Peyer's patch (tissue), 4 donors: ENCODE measurements at regions not wholly inside any gene's neighbourhood (a gene's known extent, or its start where the extent isn't known, plus 50 kb on each side); places are given as distances from the start of the nearest gene placed in this dataset.
"Not testable (repeated sequence)": the region's sequence is repeated elsewhere in the genome, so short reads cannot be mapped to it uniquely, and the experiment has no call there.

Experiments
- DNase-seq, 3 donors: peaks; one replicate each; pipeline ENCODE4 v3.0.0-alpha.2; 2017 to 2019
- H3K27ac ChIP-seq, 4 donors: fragments of 200-600 bp; sonication (generic); one replicate each; pipeline ENCODE4 v1.5.1; 2016 to 2019
- H3K27me3 ChIP-seq, 2 donors: fragments of 200-600 bp; sonication (generic); one replicate each; pipeline ENCODE4 v1.5.1; 2019
- H3K36me3 ChIP-seq, 3 donors: fragments of 200-600 bp; sonication (generic); one replicate each; pipeline ENCODE4 v1.5.1; 2016 to 2019
- H3K4me1 ChIP-seq, 4 donors: fragments of 200-600 bp; sonication (generic); one replicate each; pipeline ENCODE4 v1.5.1; 2016 to 2019
- H3K4me3 ChIP-seq, 4 donors: fragments of 200-600 bp; sonication (generic); 1 replicate in 3 of 4; 2 replicates in 1 of 4; pipeline ENCODE4 v1.5.1; 2016 to 2019; ENCODE audit warnings: mild to moderate bottlenecking in 1 of 4
- H3K9me3 ChIP-seq, 4 donors: fragments of 200-600 bp; sonication (generic); one replicate each; pipeline ENCODE4 v1.5.1; 2016 to 2019; ENCODE audit warnings: mild to moderate bottlenecking in 1 of 4
- POLR2A ChIP-seq, 2 donors: fragments of 450-650 bp; IDR thresholded peaks; one replicate each; pipeline ENCODE4 v1.5.1; 2017; ENCODE audit warnings: antibody characterized with exemption in 2 of 2, mild to moderate bottlenecking in 2 of 2, moderate library complexity in 2 of 2
- TF ChIP-seq, protein P1 (sequence below), 6 experiments: fragments of 450-650 bp in 4 of 6; fragments of 200-600 bp in 2 of 6; sonication (generic) in 1 of 6; IDR thresholded peaks; one replicate each; pipeline ENCODE4 v1.5.1; 2017 to 2019; ENCODE audit warnings: antibody characterized with exemption in 6 of 6, mild to moderate bottlenecking in 3 of 6, moderate library complexity in 1 of 6

- H3K4me1 ChIP-seq, result no peaks in the 10 kb centered on the region
- DNase-seq, result no peak
- H3K27ac ChIP-seq, result no peak overlapping the region
- no peak overlapping the region for H3K4me3 ChIP-seq
- H3K9me3 ChIP-seq, result no peaks in the 10 kb centered on the region
- H3K27me3 ChIP-seq, result no peaks in the 10 kb centered on the region
- H3K36me3 ChIP-seq, result no peaks in the 10 kb centered on the region
- TF ChIP-seq POLR2A (IDR thresholded peaks at IDR 0.05), result no peak
- TF ChIP-seq, protein P1, sequence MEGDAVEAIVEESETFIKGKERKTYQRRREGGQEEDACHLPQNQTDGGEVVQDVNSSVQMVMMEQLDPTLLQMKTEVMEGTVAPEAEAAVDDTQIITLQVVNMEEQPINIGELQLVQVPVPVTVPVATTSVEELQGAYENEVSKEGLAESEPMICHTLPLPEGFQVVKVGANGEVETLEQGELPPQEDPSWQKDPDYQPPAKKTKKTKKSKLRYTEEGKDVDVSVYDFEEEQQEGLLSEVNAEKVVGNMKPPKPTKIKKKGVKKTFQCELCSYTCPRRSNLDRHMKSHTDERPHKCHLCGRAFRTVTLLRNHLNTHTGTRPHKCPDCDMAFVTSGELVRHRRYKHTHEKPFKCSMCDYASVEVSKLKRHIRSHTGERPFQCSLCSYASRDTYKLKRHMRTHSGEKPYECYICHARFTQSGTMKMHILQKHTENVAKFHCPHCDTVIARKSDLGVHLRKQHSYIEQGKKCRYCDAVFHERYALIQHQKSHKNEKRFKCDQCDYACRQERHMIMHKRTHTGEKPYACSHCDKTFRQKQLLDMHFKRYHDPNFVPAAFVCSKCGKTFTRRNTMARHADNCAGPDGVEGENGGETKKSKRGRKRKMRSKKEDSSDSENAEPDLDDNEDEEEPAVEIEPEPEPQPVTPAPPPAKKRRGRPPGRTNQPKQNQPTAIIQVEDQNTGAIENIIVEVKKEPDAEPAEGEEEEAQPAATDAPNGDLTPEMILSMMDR (IDR thresholded peaks at IDR 0.05), result no peak
Observed at GRCh38 chr9:2384741-2385140, 236.8 kb upstream of the VLDLR start.

DNA sequence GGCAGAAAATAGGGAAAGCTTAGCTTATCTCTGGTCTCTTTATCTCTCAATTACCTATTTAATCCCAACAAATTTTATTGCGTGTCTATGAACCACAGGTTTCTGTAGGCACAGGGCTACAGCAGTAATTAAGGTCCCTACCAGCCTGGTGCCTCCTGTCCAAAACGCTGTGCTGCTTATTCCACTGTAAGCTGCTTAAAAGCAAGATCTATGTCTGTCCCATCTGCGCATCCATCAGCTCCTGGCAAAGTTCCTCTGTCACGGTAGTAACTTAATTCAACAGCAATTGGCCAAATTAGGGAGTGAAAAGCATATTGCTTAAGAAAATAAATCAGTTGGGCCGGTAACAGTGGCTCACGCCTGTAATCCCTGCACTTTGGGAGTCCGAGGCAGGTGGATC is 235.8 kb upstream of the VLDLR start:
- H3K4me1 ChIP-seq, result no peaks in the 10 kb centered on the region
- H3K4me3 ChIP-seq, result no peak overlapping the region
- DNase-seq, result no peak
- no peak overlapping the region for H3K27ac ChIP-seq
- TF ChIP-seq, protein P1 (IDR thresholded peaks at IDR 0.05), result no peak
- no peak for TF ChIP-seq POLR2A (IDR thresholded peaks at IDR 0.05)
- no peaks in the 10 kb centered on the region for H3K36me3 ChIP-seq
- H3K27me3 ChIP-seq, result no peaks in the 10 kb centered on the region
- no peaks in the 10 kb centered on the region for H3K9me3 ChIP-seq

- no peak for DNase-seq
- Histone ChIP-seq H3K36me3 (no peaks in the 10 kb centered on the region), H3K27ac (no peak overlapping the region), H3K4me1 (no peaks in the 10 kb centered on the region), H3K27me3 (no peaks in the 10 kb centered on the region), H3K9me3 (no peaks in the 10 kb centered on the region), H3K4me3 (no peak overlapping the region)
- TF ChIP-seq, protein P1 (IDR thresholded peaks at IDR 0.05), result no peak
- no peak for TF ChIP-seq POLR2A (IDR thresholded peaks at IDR 0.05)
Observed at GRCh38 chr9:2386566-2386965, 235.0 kb upstream of the VLDLR start.

GRCh38 chr9:2387166-2387565 is 234.4 kb upstream of the VLDLR start:
- H3K27ac ChIP-seq, result no peak overlapping the region
- no peaks in the 10 kb centered on the region for H3K9me3 ChIP-seq
- H3K4me3 ChIP-seq, result no peak overlapping the region
- no peaks in the 10 kb centered on the region for H3K4me1 ChIP-seq
- no peak for DNase-seq
- no peaks in the 10 kb centered on the region for H3K27me3 ChIP-seq
- H3K36me3 ChIP-seq, result no peaks in the 10 kb centered on the region
- TF ChIP-seq, protein P1 (IDR thresholded peaks at IDR 0.05), result no peak
- no peak for TF ChIP-seq POLR2A (IDR thresholded peaks at IDR 0.05)

- no peak for DNase-seq
Observed at GRCh38 chr9:2389404-2389803, 232.2 kb upstream of the VLDLR start.

GRCh38 chr9:2390028-2390427 is 231.6 kb upstream of the VLDLR start:
- no peak for DNase-seq
- H3K27ac ChIP-seq, result no peak overlapping the region
- H3K27me3 ChIP-seq, result no peaks in the 10 kb centered on the region
- H3K4me3 ChIP-seq, result no peak overlapping the region
- no peaks in the 10 kb centered on the region for H3K9me3 ChIP-seq
- no peak for TF ChIP-seq POLR2A (IDR thresholded peaks at IDR 0.05)
- TF ChIP-seq, protein P1 (IDR thresholded peaks at IDR 0.05), result no peak
- no peaks in the 10 kb centered on the region for H3K36me3 ChIP-seq
- H3K4me1 ChIP-seq, result no peaks in the 10 kb centered on the region

More at GRCh38 chr9:2389404-2389803, 232.2 kb upstream of the VLDLR start:
- Histone ChIP-seq H3K4me1 (no peaks in the 10 kb centered on the region), H3K36me3 (no peaks in the 10 kb centered on the region), H3K27ac (no peak overlapping the region), H3K9me3 (no peaks in the 10 kb centered on the region), H3K4me3 (no peak overlapping the region), H3K27me3 (no peaks in the 10 kb centered on the region)
- TF ChIP-seq POLR2A (IDR thresholded peaks at IDR 0.05), result no peak

GRCh38 chr9:2391509-2392132 is 230.0 kb upstream of the VLDLR start:
- H3K36me3 ChIP-seq, DNase-seq, H3K4me3 ChIP-seq, H3K27ac ChIP-seq, H3K27me3 ChIP-seq, H3K4me1 ChIP-seq, H3K9me3 ChIP-seq: not testable (repeated sequence)

- H3K4me3 ChIP-seq, H3K9me3 ChIP-seq: not testable (repeated sequence)
Observed at GRCh38 chr9:2394087-2394741, 227.4 kb upstream of the VLDLR start.

More at GRCh38 chr9:2394087-2394741, 227.4 kb upstream of the VLDLR start:
- DNase-seq, H3K27ac ChIP-seq, H3K27me3 ChIP-seq, H3K4me1 ChIP-seq, H3K36me3 ChIP-seq: not testable (repeated sequence)
